HepG2 (cell line): ENCODE measurements at regions not wholly inside any gene's neighbourhood (a gene's known extent, or its start where the extent isn't known, plus 50 kb on each side); places are given as distances from the start of the nearest gene placed in this dataset.

ENCODE experiments used
- ATAC-seq: fragments of 200-7000 bp; cut with Tn5 transposase; 3 replicates; pipeline ENCODE4 v1.9.1; 2020; ENCODE audit warnings: mild to moderate bottlenecking, moderate library complexity
- BruUV-seq: library from RNA; stranded (reverse); fragments of 400-500 nt; replicated peaks from 2 replicates; lab custom pipeline; 2021; lab: Mats Ljungman, UMichigan
- CTCF ChIA-PET: fragments of 300-600 bp; formaldehyde crosslinking; extraction: SDS; loops from one replicate; lab custom pipeline; 2021; ENCODE audit warnings: low total read pairs, inconsistent platforms, low intra/inter-chr PET ratio; lab: Yijun Ruan, JAX
- POLR2A ChIA-PET: fragments of 350-600 bp; sonication (Branson Sonifier 250); formaldehyde crosslinking; loops from one replicate; lab custom pipeline; 2020; ENCODE audit warnings: antibody characterized with exemption, inconsistent platforms; lab: Yijun Ruan, JAX
- DNase-seq: peaks from one replicate; pipeline ENCODE4 v3.0.0-alpha.2; 2015; ENCODE audit warnings: low spot score
- FAIRE-seq: peaks from 3 replicates; lab custom pipeline; 2011; peaks lifted over from hg19 to GRCh38; lab: Jason Lieb, UNC
- H2AFZ ChIP-seq: one replicate; pipeline ENCODE4 v1.6.1; 2011; ENCODE audit warnings: low read length, inconsistent platforms
- H3K27ac ChIP-seq: fragments of 300-600 bp; 3 replicates; pipeline ENCODE4 v1.8.0; 2011; ENCODE audit warnings: mixed run types, mild to moderate bottlenecking, mixed read lengths, low read length, inconsistent platforms; ENCODE audit not compliant: insufficient read depth; ENCODE audit errors: extremely low read length
- H3K27me3 ChIP-seq, 2 experiments: fragments of 200-600 bp in 1 of 2; 2 replicates in 1 of 2; 3 replicates in 1 of 2; pipeline versions ENCODE4 v1.6.0 to v1.8.0; 2011; ENCODE audit warnings: low read length in 2 of 2, mild to moderate bottlenecking in 2 of 2, moderate library complexity in 2 of 2, inconsistent platforms in 1 of 2; ENCODE audit not compliant: insufficient read depth in 2 of 2, control insufficient read depth in 1 of 2
- H3K36me3 ChIP-seq, 2 experiments: fragments of 200-600 bp in 1 of 2; replicated peaks in 1 of 2; 2 replicates in 1 of 2; 3 replicates in 1 of 2; pipeline versions ENCODE4 v1.5.1 to v1.8.0; 2011; ENCODE audit warnings: low read length in 2 of 2, inconsistent platforms in 1 of 2; ENCODE audit not compliant: insufficient read depth in 2 of 2, control insufficient read depth in 1 of 2
- H3K4me1 ChIP-seq: 2 replicates; pipeline ENCODE4 v1.5.1; 2012; ENCODE audit warnings: low read length, inconsistent platforms; ENCODE audit not compliant: insufficient read depth
- H3K4me2 ChIP-seq: 2 replicates; pipeline ENCODE4 v1.6.0; 2011; ENCODE audit warnings: low read depth, low read length, inconsistent platforms
- H3K4me3 ChIP-seq, 3 experiments: fragments of 200-600 bp in 1 of 3; sonication (generic), shearing (Covaris generic) in 1 of 3; replicated peaks in 1 of 3; 2 replicates each; pipeline ENCODE4 v1.5.1; 2011 to 2016; ENCODE audit warnings: low read length in 3 of 3, inconsistent platforms in 2 of 3, low read depth in 2 of 3, mild to moderate bottlenecking in 2 of 3, control low read depth in 1 of 3, mixed read lengths in 1 of 3; ENCODE audit not compliant: insufficient read depth in 1 of 3
- H3K79me2 ChIP-seq: one replicate; pipeline ENCODE4 v1.6.1; 2011; ENCODE audit warnings: low read length, inconsistent platforms; ENCODE audit not compliant: insufficient read depth
- H3K9ac ChIP-seq: 2 replicates; pipeline ENCODE4 v1.6.0; 2011; ENCODE audit warnings: mild to moderate bottlenecking, low read depth, low read length, inconsistent platforms; ENCODE audit not compliant: insufficient read depth
- H3K9me3 ChIP-seq: 2 replicates; pipeline ENCODE4 v1.5.1; 2012; ENCODE audit warnings: mild to moderate bottlenecking, low read length
- H4K20me1 ChIP-seq: 2 replicates; pipeline ENCODE4 v1.6.0; 2011; ENCODE audit warnings: inconsistent platforms, mild to moderate bottlenecking, low read length, moderate library complexity; ENCODE audit not compliant: insufficient read depth
- ERF ChIP-seq: IDR thresholded peaks from 2 replicates; pipeline ENCODE4 v1.6.1; 2018; ENCODE audit warnings: missing biosample characterization, missing genetic modification reagents
- HDAC6 ChIP-seq: fragments of 200-600 bp; sonication (generic); IDR thresholded peaks from 2 replicates; pipeline ENCODE4 v1.7.0; 2017; ENCODE audit warnings: mild to moderate bottlenecking, antibody characterized with exemption, low read length, low read depth
- ZBTB14 ChIP-seq: sonication (generic); formaldehyde crosslinking; IDR thresholded peaks from 2 replicates; pipeline ENCODE4 v1.4.0; 2020; ENCODE audit warnings: missing genetic modification reagents
- ZBTB34 ChIP-seq: sonication (generic); formaldehyde crosslinking; IDR thresholded peaks from 2 replicates; pipeline ENCODE4 v1.8.0; 2022; ENCODE audit warnings: mild to moderate bottlenecking, missing genetic modification reagents
- ZNF263 ChIP-seq: sonication (generic); formaldehyde crosslinking; IDR thresholded peaks from 2 replicates; pipeline ENCODE4 v1.4.0; 2020; ENCODE audit warnings: missing genetic modification reagents
- WGBS: methylation state at CpG from one replicate; pipeline ENCODE4 v1.1.6; 2017; ENCODE audit warnings: low lambda C conversion rate; 5-methylcytosine and 5-hydroxymethylcytosine counted together
- in situ Hi-C: cut with HindIII; loops from 2 replicates; pipeline ENCODE4 v1.10.0; 2017; ENCODE audit warnings: low pct_unique_long_range_greater_than_20kb; ENCODE audit not compliant: extremely low pct_ligation_motif_present
- intact Hi-C: fragments of 100-400 bp; cut with micrococcal nuclease; formaldehyde crosslinking; loops from one replicate; pipeline ENCODE4 v1.10.0; 2022; ENCODE audit not compliant: unreplicated experiment

GRCh38 chr16:89031715-89032659 is 55.0 kb upstream of the CBFA2T3 start:
- 36% methylated on average over 24 of the region's 24 CpGs for WGBS
- no peak for ATAC-seq
- no peak for FAIRE-seq
- H3K9ac ChIP-seq: no peak overlapping the region
- no peak overlapping the region for H3K4me2 ChIP-seq
- no peak for TF ChIP-seq ZBTB14 (CRISPR knock-in tag)
- TF ChIP-seq HDAC6: no peak
- TF ChIP-seq ERF (CRISPR knock-in tag): no peak
- peak; percentile 51; the same call in 1 of the 2 replicates for TF ChIP-seq ZNF263 (CRISPR knock-in tag)
- no peak for TF ChIP-seq ZBTB34 (CRISPR knock-in tag)
- TF ChIP-seq, all 625 proteins: peak for 1
- ChIA-PET CTCF (no interaction called here), POLR2A (no interaction called here)
- no peaks in the 10 kb centered on the region for H3K79me2 ChIP-seq
- in situ Hi-C loops: no loop called here
- no peaks in the 10 kb centered on the region for H3K4me1 ChIP-seq
- no peak overlapping the region for H3K27ac ChIP-seq
- no peak overlapping the region for H3K4me3 ChIP-seq
- DNase-seq: no peak
- peaks cover 5% of the 10 kb centered on the region; the same call in 1 of the 2 replicates for H3K9me3 ChIP-seq
- H3K27me3 ChIP-seq: peaks cover 18 to 51% of the 10 kb centered on the region in 2 experiments
- BruUV-seq: no TSS peak
- peaks cover 3% of the 10 kb centered on the region; the same call in 1 of the 2 replicates for H4K20me1 ChIP-seq
- no peak overlapping the region for H2AFZ ChIP-seq
- H3K36me3 ChIP-seq: no peaks in the 10 kb centered on the region
- intact Hi-C loops: no loop called here
